ENCODE measurements at regions not wholly inside any gene's neighbourhood (a gene's known extent, or its start where the extent isn't known, plus 50 kb on each side); places are given as distances from the start of the nearest gene placed in this dataset.

DNA sequence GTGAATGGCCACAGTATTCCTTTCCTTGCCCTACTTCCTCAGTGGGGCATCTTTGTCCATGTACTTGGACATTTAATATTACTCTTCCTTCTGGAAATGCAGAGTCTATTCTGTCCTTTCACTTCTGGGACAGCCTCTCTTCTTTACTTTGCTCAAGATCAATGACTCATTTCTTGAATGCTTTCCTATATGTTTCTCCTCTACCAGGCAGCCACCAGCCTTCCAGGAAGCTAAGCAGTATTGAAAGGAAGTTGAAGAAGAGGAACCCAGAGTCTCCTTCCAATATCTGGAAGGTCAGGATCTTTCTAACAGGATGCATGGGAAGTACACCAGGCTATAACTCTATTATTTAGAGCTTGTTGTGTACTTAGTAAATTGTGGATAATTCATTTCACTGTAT, 182.8 kb downstream of the CD47 start:
- TF ChIP-seq POLR2A (IDR thresholded peaks at IDR 0.05; ENCODE audit: control extremely low read depth in 1 of 2, low read depth in 2 of 2, low read length in 2 of 2): no peak
- TF ChIP-seq, protein P1, sequence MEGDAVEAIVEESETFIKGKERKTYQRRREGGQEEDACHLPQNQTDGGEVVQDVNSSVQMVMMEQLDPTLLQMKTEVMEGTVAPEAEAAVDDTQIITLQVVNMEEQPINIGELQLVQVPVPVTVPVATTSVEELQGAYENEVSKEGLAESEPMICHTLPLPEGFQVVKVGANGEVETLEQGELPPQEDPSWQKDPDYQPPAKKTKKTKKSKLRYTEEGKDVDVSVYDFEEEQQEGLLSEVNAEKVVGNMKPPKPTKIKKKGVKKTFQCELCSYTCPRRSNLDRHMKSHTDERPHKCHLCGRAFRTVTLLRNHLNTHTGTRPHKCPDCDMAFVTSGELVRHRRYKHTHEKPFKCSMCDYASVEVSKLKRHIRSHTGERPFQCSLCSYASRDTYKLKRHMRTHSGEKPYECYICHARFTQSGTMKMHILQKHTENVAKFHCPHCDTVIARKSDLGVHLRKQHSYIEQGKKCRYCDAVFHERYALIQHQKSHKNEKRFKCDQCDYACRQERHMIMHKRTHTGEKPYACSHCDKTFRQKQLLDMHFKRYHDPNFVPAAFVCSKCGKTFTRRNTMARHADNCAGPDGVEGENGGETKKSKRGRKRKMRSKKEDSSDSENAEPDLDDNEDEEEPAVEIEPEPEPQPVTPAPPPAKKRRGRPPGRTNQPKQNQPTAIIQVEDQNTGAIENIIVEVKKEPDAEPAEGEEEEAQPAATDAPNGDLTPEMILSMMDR (IDR thresholded peaks at IDR 0.05; ENCODE audit: control extremely low read depth in 1 of 3, insufficient read depth in 1 of 3, low read depth in 1 of 3, low read length in 3 of 3): no peak
- TF ChIP-seq GTF2F1 (IDR thresholded peaks at IDR 0.05; ENCODE audit: borderline replicate concordance, low read depth, low read length): no peak
- TF ChIP-seq BCL11A (IDR thresholded peaks at IDR 0.05; ENCODE audit: low read depth in 2 of 2, low read length in 2 of 2): no peak
- TF ChIP-seq FOSL1 (IDR thresholded peaks at IDR 0.05; ENCODE audit: insufficient read depth, low read depth, low read length): no peak
- no peak for TF ChIP-seq YY1 (IDR thresholded peaks at IDR 0.05; ENCODE audit: low read depth, low read length)
